ENCODE measurements at regions not wholly inside any gene's neighbourhood (a gene's known extent, or its start where the extent isn't known, plus 50 kb on each side); places are given as distances from the start of the nearest gene placed in this dataset.

DNA sequence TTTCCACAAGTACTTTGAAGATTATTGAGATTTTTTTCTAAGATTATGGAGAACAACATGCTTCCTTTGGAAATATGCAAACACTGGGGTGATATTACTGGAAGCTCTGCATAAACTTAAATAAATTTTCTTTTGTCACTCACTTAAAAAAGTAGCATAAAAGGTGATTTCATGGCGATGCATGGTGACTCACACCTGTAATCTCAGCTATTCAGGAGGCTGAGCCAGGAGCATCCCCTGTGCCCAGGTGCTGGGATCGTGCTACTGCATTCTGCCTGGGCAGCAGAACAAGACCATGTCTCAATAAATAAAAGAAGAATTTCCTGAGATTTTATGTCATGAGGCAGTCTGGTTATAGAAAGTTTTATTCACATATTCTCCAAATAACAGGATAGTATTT lies 679.1 kb upstream of the CDH2 start:
- Histone ChIP-seq H3K9me3 (ENCODE audit: low read length) (no peaks in the 10 kb centered on the region), H3K27ac (ENCODE audit: extremely low read length, insufficient read depth, low read length) (no peak overlapping the region), H2AFZ (ENCODE audit: low read length) (no peak overlapping the region), H3K4me1 (ENCODE audit: insufficient read depth, low read length) (no peaks in the 10 kb centered on the region), H3K4me2 (ENCODE audit: low read depth, low read length) (no peak overlapping the region), H3K36me3 (replicated peaks in 1 of 2; ENCODE audit: control insufficient read depth in 1 of 2, insufficient read depth in 2 of 2, low read length in 2 of 2) (no peaks in the 10 kb centered on the region), H3K9ac (ENCODE audit: insufficient read depth, low read depth, low read length) (no peak overlapping the region), H4K20me1 (ENCODE audit: insufficient read depth, low read length) (no peaks in the 10 kb centered on the region), H3K79me2 (ENCODE audit: insufficient read depth, low read length) (no peaks in the 10 kb centered on the region), H3K4me3 (replicated peaks in 1 of 3; ENCODE audit: insufficient read depth in 1 of 3, low read depth in 2 of 3, low read length in 3 of 3) (no peak overlapping the region), H3K27me3 (ENCODE audit: control insufficient read depth in 1 of 2, insufficient read depth in 2 of 2, low read length in 2 of 2) (no peaks in the 10 kb centered on the region)
- intact Hi-C loops (cut with micrococcal nuclease; ENCODE audit: unreplicated experiment) (no loop called here), in situ Hi-C loops (cut with HindIII; ENCODE audit: extremely low pct_ligation_motif_present, low pct_unique_long_range_greater_than_20kb) (no loop called here)
- CTCF ChIA-PET (ENCODE audit: low intra/inter-chr PET ratio, low total read pairs): no interaction called here
- FAIRE-seq: no peak
- 10% methylated on average over 2 of the region's 2 CpGs for whole genome bisulfite sequencing (ENCODE audit: low lambda C conversion rate)
- no TSS peak for BruUV-seq (replicated peaks)
- POLR2A ChIA-PET: no interaction called here
- DNase-seq (ENCODE audit: low spot score): no peak
- TF ChIP-seq ZNF292 (CRISPR knock-in tag; IDR thresholded peaks at IDR 0.05; ENCODE audit: borderline replicate concordance, low read depth) (no peak), ELF4 (CRISPR knock-in tag; IDR thresholded peaks at IDR 0.05; ENCODE audit: borderline replicate concordance) (no peak), RAD51 (IDR thresholded peaks at IDR 0.05; ENCODE audit: borderline replicate concordance) (no peak), RXRA (CRISPR knock-in tag; IDR thresholded peaks at IDR 0.05) (no peak), XBP1 (CRISPR knock-in tag; IDR thresholded peaks at IDR 0.05) (no peak), ZNF446 (CRISPR knock-in tag; IDR thresholded peaks at IDR 0.05) (no peak), RAD21 (CRISPR knock-in tag; IDR thresholded peaks at IDR 0.05) (no peak), ISX (CRISPR knock-in tag; conservative IDR thresholded peaks at IDR 0.05) (no peak), KMT2B (CRISPR knock-in tag; IDR thresholded peaks at IDR 0.05) (no peak), ZNF264 (CRISPR knock-in tag; IDR thresholded peaks at IDR 0.05) (no peak)
- TF ChIP-seq, protein P1, sequence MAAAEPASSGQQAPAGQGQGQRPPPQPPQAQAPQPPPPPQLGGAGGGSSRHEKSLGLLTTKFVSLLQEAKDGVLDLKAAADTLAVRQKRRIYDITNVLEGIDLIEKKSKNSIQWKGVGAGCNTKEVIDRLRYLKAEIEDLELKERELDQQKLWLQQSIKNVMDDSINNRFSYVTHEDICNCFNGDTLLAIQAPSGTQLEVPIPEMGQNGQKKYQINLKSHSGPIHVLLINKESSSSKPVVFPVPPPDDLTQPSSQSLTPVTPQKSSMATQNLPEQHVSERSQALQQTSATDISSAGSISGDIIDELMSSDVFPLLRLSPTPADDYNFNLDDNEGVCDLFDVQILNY (CRISPR knock-in tag; conservative IDR thresholded peaks at IDR 0.05): no peak
- TF ChIP-seq, protein P2, sequence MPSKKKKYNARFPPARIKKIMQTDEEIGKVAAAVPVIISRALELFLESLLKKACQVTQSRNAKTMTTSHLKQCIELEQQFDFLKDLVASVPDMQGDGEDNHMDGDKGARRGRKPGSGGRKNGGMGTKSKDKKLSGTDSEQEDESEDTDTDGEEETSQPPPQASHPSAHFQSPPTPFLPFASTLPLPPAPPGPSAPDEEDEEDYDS (CRISPR knock-in tag; IDR thresholded peaks at IDR 0.05): no peak
- TF ChIP-seq, protein P3, sequence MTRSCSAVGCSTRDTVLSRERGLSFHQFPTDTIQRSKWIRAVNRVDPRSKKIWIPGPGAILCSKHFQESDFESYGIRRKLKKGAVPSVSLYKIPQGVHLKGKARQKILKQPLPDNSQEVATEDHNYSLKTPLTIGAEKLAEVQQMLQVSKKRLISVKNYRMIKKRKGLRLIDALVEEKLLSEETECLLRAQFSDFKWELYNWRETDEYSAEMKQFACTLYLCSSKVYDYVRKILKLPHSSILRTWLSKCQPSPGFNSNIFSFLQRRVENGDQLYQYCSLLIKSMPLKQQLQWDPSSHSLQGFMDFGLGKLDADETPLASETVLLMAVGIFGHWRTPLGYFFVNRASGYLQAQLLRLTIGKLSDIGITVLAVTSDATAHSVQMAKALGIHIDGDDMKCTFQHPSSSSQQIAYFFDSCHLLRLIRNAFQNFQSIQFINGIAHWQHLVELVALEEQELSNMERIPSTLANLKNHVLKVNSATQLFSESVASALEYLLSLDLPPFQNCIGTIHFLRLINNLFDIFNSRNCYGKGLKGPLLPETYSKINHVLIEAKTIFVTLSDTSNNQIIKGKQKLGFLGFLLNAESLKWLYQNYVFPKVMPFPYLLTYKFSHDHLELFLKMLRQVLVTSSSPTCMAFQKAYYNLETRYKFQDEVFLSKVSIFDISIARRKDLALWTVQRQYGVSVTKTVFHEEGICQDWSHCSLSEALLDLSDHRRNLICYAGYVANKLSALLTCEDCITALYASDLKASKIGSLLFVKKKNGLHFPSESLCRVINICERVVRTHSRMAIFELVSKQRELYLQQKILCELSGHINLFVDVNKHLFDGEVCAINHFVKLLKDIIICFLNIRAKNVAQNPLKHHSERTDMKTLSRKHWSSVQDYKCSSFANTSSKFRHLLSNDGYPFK (CRISPR knock-in tag; IDR thresholded peaks at IDR 0.05; ENCODE audit: borderline replicate concordance): no peak
- TF ChIP-seq, protein P4, sequence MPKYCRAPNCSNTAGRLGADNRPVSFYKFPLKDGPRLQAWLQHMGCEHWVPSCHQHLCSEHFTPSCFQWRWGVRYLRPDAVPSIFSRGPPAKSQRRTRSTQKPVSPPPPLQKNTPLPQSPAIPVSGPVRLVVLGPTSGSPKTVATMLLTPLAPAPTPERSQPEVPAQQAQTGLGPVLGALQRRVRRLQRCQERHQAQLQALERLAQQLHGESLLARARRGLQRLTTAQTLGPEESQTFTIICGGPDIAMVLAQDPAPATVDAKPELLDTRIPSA (CRISPR knock-in tag; IDR thresholded peaks at IDR 0.05; ENCODE audit: borderline replicate concordance): no peak
- no peak for ATAC-seq
